WTC11 (cell line): ENCODE measurements at regions not wholly inside any gene's neighbourhood (a gene's known extent, or its start where the extent isn't known, plus 50 kb on each side); places are given as distances from the start of the nearest gene placed in this dataset.

Experiments used
- ATAC-seq: fragments of 200-7000 bp; cut with Tn5 transposase; 2 replicates; pipeline ENCODE4 v1.10.0; 2021; ENCODE audit warnings: mild to moderate bottlenecking, moderate library complexity
- CTCF ChIA-PET: fragments of 300-600 bp; sonication (Branson Sonifier 250); formaldehyde crosslinking; loops from one replicate; lab custom pipeline; 2021; ENCODE audit warnings: antibody characterized with exemption; lab: Charles Lee
- POLR2A ChIA-PET: fragments of 350-600 bp; sonication (Branson Sonifier 250); formaldehyde crosslinking; loops from one replicate; lab custom pipeline; 2021; ENCODE audit warnings: antibody characterized with exemption; lab: Charles Lee
- DNase-seq: peaks from one replicate; pipeline ENCODE4 v3.0.0; 2021; ENCODE audit warnings: low spot score
- H3K27ac Mint-ChIP-seq: 2 replicates; pipeline ENCODE4 v1.8.0; 2021; ENCODE audit warnings: mixed read lengths
- H3K27me3 Mint-ChIP-seq: 2 replicates; pipeline ENCODE4 v1.8.0; 2021; ENCODE audit warnings: low read depth, mild to moderate bottlenecking, moderate library complexity, mixed read lengths
- H3K36me3 Mint-ChIP-seq: 2 replicates; pipeline ENCODE4 v1.8.0; 2021; ENCODE audit warnings: mixed read lengths
- H3K4me1 Mint-ChIP-seq: 2 replicates; pipeline ENCODE4 v1.8.0; 2022; ENCODE audit warnings: mixed read lengths
- H3K4me3 Mint-ChIP-seq: 2 replicates; pipeline ENCODE4 v1.8.0; 2021; ENCODE audit warnings: mild to moderate bottlenecking, moderate library complexity, mixed read lengths
- H3K9me3 Mint-ChIP-seq: 2 replicates; pipeline ENCODE4 v1.8.0; 2021; ENCODE audit warnings: mixed read lengths
- ATF3 ChIP-seq: sonication (generic); formaldehyde crosslinking; conservative IDR thresholded peaks from 2 replicates; pipeline ENCODE4 v1.8.1; 2022; ENCODE audit warnings: mild to moderate bottlenecking, missing genetic modification reagents
- CBFB ChIP-seq: sonication (generic); formaldehyde crosslinking; IDR thresholded peaks from 2 replicates; pipeline ENCODE4 v1.8.1; 2022; ENCODE audit warnings: mild to moderate bottlenecking, low read depth, missing genetic modification reagents
- CDX4 ChIP-seq: fragments of 250-450 bp; sonication (Bioruptor Pico); IDR thresholded peaks from 2 replicates; pipeline ENCODE4 v1.9.0; 2021; ENCODE audit warnings: moderate library complexity, mild to moderate bottlenecking, inconsistent platforms, borderline replicate concordance
- FOXJ3 ChIP-seq: sonication (generic); formaldehyde crosslinking; IDR thresholded peaks from 2 replicates; pipeline ENCODE4 v1.9.0; 2021; ENCODE audit warnings: missing genetic modification reagents, mild to moderate bottlenecking, borderline replicate concordance
- FOXP1 ChIP-seq: sonication (generic); formaldehyde crosslinking; IDR thresholded peaks from 2 replicates; pipeline ENCODE4 v1.8.0; 2022; ENCODE audit warnings: missing genetic modification reagents, mild to moderate bottlenecking, moderate library complexity, borderline replicate concordance
- FOXP4 ChIP-seq: sonication (generic); formaldehyde crosslinking; IDR thresholded peaks from 2 replicates; pipeline ENCODE4 v1.8.0; 2022; ENCODE audit warnings: mild to moderate bottlenecking, missing genetic modification reagents
- GABPB1 ChIP-seq: sonication (generic); formaldehyde crosslinking; IDR thresholded peaks from 2 replicates; pipeline ENCODE4 v1.8.1; 2023; ENCODE audit warnings: mild to moderate bottlenecking, missing genetic modification reagents
- GRHL2 ChIP-seq: fragments of 250-450 bp; sonication (Bioruptor Pico); IDR thresholded peaks from 2 replicates; pipeline ENCODE4 v1.8.0; 2022; ENCODE audit warnings: mild to moderate bottlenecking, moderate library complexity; ENCODE audit not compliant: insufficient replicate concordance, severe bottlenecking
- GTF2I ChIP-seq: fragments of 250-450 bp; sonication (Bioruptor Pico); conservative IDR thresholded peaks from 2 replicates; pipeline ENCODE4 v1.4.0; 2021; ENCODE audit warnings: mild to moderate bottlenecking
- IRF2 ChIP-seq: sonication (generic); formaldehyde crosslinking; IDR thresholded peaks from 2 replicates; pipeline ENCODE4 v1.8.0; 2022; ENCODE audit warnings: low read depth, missing genetic modification reagents, borderline replicate concordance
- MAX ChIP-seq: sonication (generic); formaldehyde crosslinking; IDR thresholded peaks from 2 replicates; pipeline ENCODE4 v1.8.0; 2022; ENCODE audit warnings: mild to moderate bottlenecking, missing genetic modification reagents
- NFE2L1 ChIP-seq: sonication (generic); formaldehyde crosslinking; IDR thresholded peaks from 2 replicates; pipeline ENCODE4 v1.8.1; 2023; ENCODE audit warnings: missing genetic modification reagents
- NR1H2 ChIP-seq: sonication (generic); formaldehyde crosslinking; IDR thresholded peaks from 2 replicates; pipeline ENCODE4 v1.9.0; 2021; ENCODE audit warnings: mild to moderate bottlenecking, moderate library complexity, missing genetic modification reagents
- PREB ChIP-seq: sonication (generic); formaldehyde crosslinking; IDR thresholded peaks from 2 replicates; pipeline ENCODE4 v1.8.1; 2022; ENCODE audit warnings: mild to moderate bottlenecking, missing genetic modification reagents, moderate library complexity, borderline replicate concordance
- RELA ChIP-seq: sonication (generic); formaldehyde crosslinking; IDR thresholded peaks from 2 replicates; pipeline ENCODE4 v1.8.1; 2022; ENCODE audit warnings: missing genetic modification reagents, mild to moderate bottlenecking, borderline replicate concordance
- SOX15 ChIP-seq: fragments of 250-450 bp; sonication (Bioruptor Pico); IDR thresholded peaks from 2 replicates; pipeline ENCODE4 v1.9.0; 2021; ENCODE audit warnings: mild to moderate bottlenecking
- TP53 ChIP-seq: sonication (generic); formaldehyde crosslinking; IDR thresholded peaks from 2 replicates; pipeline ENCODE4 v1.8.1; 2023; ENCODE audit warnings: mild to moderate bottlenecking, missing genetic modification reagents
- USF2 ChIP-seq: sonication (generic); formaldehyde crosslinking; IDR thresholded peaks from 2 replicates; pipeline ENCODE4 v1.8.1; 2023; ENCODE audit warnings: mild to moderate bottlenecking, missing genetic modification reagents, moderate library complexity
- ZBTB43 ChIP-seq: sonication (generic); formaldehyde crosslinking; IDR thresholded peaks from 2 replicates; pipeline ENCODE4 v1.8.1; 2023; ENCODE audit warnings: mild to moderate bottlenecking, missing genetic modification reagents
- ZNF138 ChIP-seq: sonication (generic); formaldehyde crosslinking; conservative IDR thresholded peaks from 2 replicates; pipeline ENCODE4 v1.8.1; 2022; ENCODE audit warnings: mild to moderate bottlenecking, moderate library complexity, missing genetic modification reagents
- ZNF281 ChIP-seq: sonication (generic); formaldehyde crosslinking; IDR thresholded peaks from 2 replicates; pipeline ENCODE4 v1.8.0; 2023; ENCODE audit warnings: mild to moderate bottlenecking, missing genetic modification reagents
- ZNF396 ChIP-seq: fragments of 250-450 bp; sonication (Bioruptor Pico); IDR thresholded peaks from 2 replicates; pipeline ENCODE4 v1.8.0; 2021; ENCODE audit warnings: mild to moderate bottlenecking, moderate library complexity, borderline replicate concordance

- Mint-ChIP-seq H3K27ac (no peak overlapping the region), H3K9me3 (peaks cover 19% of the 10 kb centered on the region), H3K36me3 (peaks cover 13% of the 10 kb centered on the region), H3K27me3 (no peaks in the 10 kb centered on the region; the same call in 1 of the 2 replicates), H3K4me3 (no peak overlapping the region), H3K4me1 (peaks cover 10% of the 10 kb centered on the region)
- TF ChIP-seq TP53 (CRISPR knock-in tag) = no peak
- TF ChIP-seq PREB (CRISPR knock-in tag) = no peak
- POLR2A ChIA-PET = no interaction called here
- DNase-seq = no peak
- CTCF ChIA-PET = no interaction called here
- no peak for ATAC-seq
Measured at GRCh38 chr11:23124996-23125395, 264.7 kb upstream of the CCDC179 start.

- ATAC-seq (no peak), DNase-seq (no peak)
- ChIA-PET CTCF (no interaction called here), POLR2A (no interaction called here)
- Mint-ChIP-seq H3K27me3 (no peaks in the 10 kb centered on the region), H3K4me3 (no peak overlapping the region), H3K9me3 (peaks cover 39% of the 10 kb centered on the region), H3K27ac (no peak overlapping the region), H3K36me3 (peaks cover 22% of the 10 kb centered on the region), H3K4me1 (peaks cover 10% of the 10 kb centered on the region)
- no peak for TF ChIP-seq GRHL2 (CRISPR knock-in tag)
Measured at GRCh38 chr11:23127706-23128105, 267.4 kb upstream of the CCDC179 start.

GRCh38 chr11:23134627-23135026 lies 274.4 kb upstream of the CCDC179 start:
- peaks cover 34% of the 10 kb centered on the region for H3K36me3 Mint-ChIP-seq
- peaks cover 15% of the 10 kb centered on the region for H3K4me1 Mint-ChIP-seq
- DNase-seq = no peak
- H3K27me3 Mint-ChIP-seq = no peaks in the 10 kb centered on the region
- ChIA-PET CTCF (no interaction called here), POLR2A (no interaction called here)
- H3K4me3 Mint-ChIP-seq = no peak overlapping the region
- TF ChIP-seq ZNF396 (CRISPR knock-in tag) (no peak), SOX15 (CRISPR knock-in tag) (no peak), TP53 (CRISPR knock-in tag) (no peak), CBFB (CRISPR knock-in tag) (no peak), GABPB1 (CRISPR knock-in tag) (no peak), CDX4 (CRISPR knock-in tag) (no peak), FOXJ3 (CRISPR knock-in tag) (no peak), ZBTB43 (CRISPR knock-in tag) (no peak), NR1H2 (CRISPR knock-in tag) (no peak), MAX (no peak), RELA (CRISPR knock-in tag) (no peak), GTF2I (CRISPR knock-in tag) (no peak), ZNF281 (CRISPR knock-in tag) (no peak), ATF3 (no peak), FOXP4 (CRISPR knock-in tag) (no peak), ZNF138 (no peak), FOXP1 (CRISPR knock-in tag) (no peak), USF2 (CRISPR knock-in tag) (no peak), NFE2L1 (CRISPR knock-in tag) (no peak), IRF2 (CRISPR knock-in tag) (no peak)
- no peak for ATAC-seq
- H3K27ac Mint-ChIP-seq = no peak overlapping the region
- peaks cover 52% of the 10 kb centered on the region for H3K9me3 Mint-ChIP-seq
